SK-N-SH (cell line): ENCODE measurements at regions not wholly inside any gene's neighbourhood (a gene's known extent, or its start where the extent isn't known, plus 50 kb on each side); places are given as distances from the start of the nearest gene placed in this dataset.

Source experiments
- CTCF ChIA-PET: fragments of 300-600, 350-600 bp; formaldehyde crosslinking; extraction: SDS; loops from one replicate; lab custom pipeline; 2021; lab: Yijun Ruan, JAX
- POLR2A ChIA-PET: fragments of 350-600 bp; sonication (Branson Sonifier 250); formaldehyde crosslinking; extraction: SDS; loops from one replicate; lab custom pipeline; 2020; ENCODE audit warnings: antibody characterized with exemption, inconsistent platforms; lab: Yijun Ruan, JAX
- DNase-seq: peaks from one replicate; pipeline ENCODE4 v3.0.0; 2012
- H2AFZ ChIP-seq: fragments of 200-600 bp; sonication (generic); 2 replicates; pipeline ENCODE4 v1.8.1; 2016; ENCODE audit warnings: antibody characterized with exemption, mild to moderate bottlenecking, low read depth
- H3F3A ChIP-seq: fragments of 200-600 bp; sonication (generic); replicated peaks from 2 replicates; pipeline ENCODE3; 2016; ENCODE audit warnings: antibody characterized with exemption, mild to moderate bottlenecking; ENCODE audit not compliant: insufficient read depth
- H3K27ac ChIP-seq, 2 experiments: fragments of 200-500 bp in 1 of 2; fragments of 200-600 bp in 1 of 2; sonication (Bioruptor generic) in 1 of 2; sonication (generic), shearing (Covaris generic) in 1 of 2; 2 replicates each; pipeline versions ENCODE4 v1.5.1 to v1.6.1; 2014 to 2016; ENCODE audit warnings: low read depth in 2 of 2, inconsistent platforms in 1 of 2, low read length in 1 of 2, mild to moderate bottlenecking in 1 of 2, mixed read lengths in 1 of 2
- H3K27me3 ChIP-seq: fragments of 200-600 bp; sonication (generic), shearing (Covaris generic); 2 replicates; pipeline ENCODE4 v1.6.1; 2016; ENCODE audit warnings: mixed run types; ENCODE audit not compliant: insufficient read depth
- H3K36me3 ChIP-seq, 2 experiments: fragments of 200-500 bp in 1 of 2; fragments of 200-600 bp in 1 of 2; sonication (Bioruptor generic) in 1 of 2; sonication (generic) in 1 of 2; replicated peaks in 1 of 2; 2 replicates each; pipeline versions ENCODE3 to v1.5.1; 2014 to 2016; ENCODE audit warnings: low read length in 1 of 2, mild to moderate bottlenecking in 1 of 2; ENCODE audit not compliant: insufficient read depth in 2 of 2, control insufficient read depth in 1 of 2
- H3K4me1 ChIP-seq, 2 experiments: fragments of 200-500 bp in 1 of 2; fragments of 200-600 bp in 1 of 2; sonication (Bioruptor generic) in 1 of 2; sonication (generic), shearing (Covaris generic) in 1 of 2; 2 replicates each; pipeline versions ENCODE4 v1.5.1 to v1.6.1; 2014 to 2016; ENCODE audit warnings: low read depth in 1 of 2, low read length in 1 of 2, mixed run types in 1 of 2; ENCODE audit not compliant: insufficient read depth in 2 of 2, control insufficient read depth in 1 of 2
- H3K4me2 ChIP-seq: fragments of 200-600 bp; sonication (generic), shearing (Covaris generic); 2 replicates; pipeline ENCODE4 v1.6.1; 2017; ENCODE audit warnings: mixed run types
- H3K4me3 ChIP-seq, 2 experiments: fragments of 200-500 bp in 1 of 2; fragments of 200-600 bp in 1 of 2; sonication (Bioruptor generic) in 1 of 2; sonication (generic), shearing (Covaris generic) in 1 of 2; 2 replicates each; pipeline versions ENCODE4 v1.5.1 to v1.8.1; 2014 to 2016; ENCODE audit warnings: low read depth in 2 of 2, inconsistent platforms in 1 of 2, low read length in 1 of 2, mild to moderate bottlenecking in 1 of 2, mixed read lengths in 1 of 2, moderate library complexity in 1 of 2
- H3K79me2 ChIP-seq: fragments of 200-600 bp; sonication (generic); 2 replicates; pipeline ENCODE4 v1.8.1; 2017; ENCODE audit warnings: mild to moderate bottlenecking; ENCODE audit not compliant: insufficient read depth
- H3K9ac ChIP-seq: fragments of 200-600 bp; sonication (generic); 2 replicates; pipeline ENCODE4 v1.6.1; 2017; ENCODE audit warnings: mixed run types
- H3K9me2 ChIP-seq: fragments of 200-600 bp; sonication (generic); 2 replicates; pipeline ENCODE4 v1.6.1; 2017; ENCODE audit warnings: mixed run types
- H3K9me3 ChIP-seq: fragments of 200-600 bp; sonication (generic); 2 replicates; pipeline ENCODE4 v1.6.1; 2017; ENCODE audit warnings: mixed run types, mild to moderate bottlenecking, moderate library complexity
- H4K20me1 ChIP-seq: fragments of 200-600 bp; sonication (generic); 2 replicates; pipeline ENCODE4 v1.6.1; 2017; ENCODE audit warnings: mild to moderate bottlenecking, mixed run types; ENCODE audit not compliant: insufficient read depth
- ELF1 ChIP-seq: IDR thresholded peaks from 2 replicates; pipeline ENCODE4 v1.4.0; 2012
- FOSL2 ChIP-seq: IDR thresholded peaks from 2 replicates; pipeline ENCODE4 v1.4.0; 2012; ENCODE audit warnings: low read depth, mild to moderate bottlenecking, moderate library complexity, borderline replicate concordance
- NRF1 ChIP-seq: IDR thresholded peaks from 2 replicates; pipeline ENCODE4 v1.6.1; 2012; ENCODE audit warnings: low read depth, mild to moderate bottlenecking, low read length
- WGBS: methylation state at CpG from one replicate; pipeline ENCODE4 v1.1.6; 2017; ENCODE audit warnings: low lambda C conversion rate; 5-methylcytosine and 5-hydroxymethylcytosine counted together
- small RNA-seq, 7 experiments: library from RNA; depleted of rRNA; stranded (forward); fragments of <200 nt; gene quantifications; one replicate each; pipeline ENCODE3, GENCODE V24; 2012

- Histone ChIP-seq H3K9me3 (no peaks in the 10 kb centered on the region), H2AFZ (no peak overlapping the region), H3K4me1 (no peaks in the 10 kb centered on the region), H3K9ac (no peak overlapping the region), H3K36me3 (no peaks in the 10 kb centered on the region), H3K79me2 (no peaks in the 10 kb centered on the region), H4K20me1 (no peaks in the 10 kb centered on the region), H3K27ac (no peak overlapping the region)
- WGBS = 85% methylated on average over 6 of the region's 6 CpGs
- DNase-seq = no peak
- ChIA-PET POLR2A (no interaction called here), CTCF (no interaction called here)
- TF ChIP-seq FOSL2 = no peak
- no peak for TF ChIP-seq ELF1
- TF ChIP-seq NRF1 = no peak
- TF ChIP-seq, all 33 proteins: peak for 0
- Histone ChIP-seq H3F3A (no peaks in the 10 kb centered on the region), H3K9me2 (no peaks in the 10 kb centered on the region), H3K27me3 (no peaks in the 10 kb centered on the region), H3K4me2 (no peak overlapping the region), H3K4me3 (no peak overlapping the region)
These were observed 70.2 kb downstream of the KLF5 start for GRCh38 chr13:73129023-73129422.

Small RNA genes lying in the stretch of these regions (small RNA-seq; reads per million reads assigned to genes)
- gene AL162376.1 (0 reads per million in 7 experiments), gene RNU4-10P (0 reads per million in 7 experiments), gene RNY1P8 (0 reads per million in 7 experiments)
